SHP77 treated with DMSO at 0.1 percent for 48 hours (cell line): ENCODE measurements at regions not wholly inside any gene's neighbourhood (a gene's known extent, or its start where the extent isn't known, plus 50 kb on each side); places are given as distances from the start of the nearest gene placed in this dataset.

Source experiments
- DNase-seq: peaks from one replicate; lab custom pipeline; 2025; lab: John Stamatoyannopoulos, UW

DNA sequence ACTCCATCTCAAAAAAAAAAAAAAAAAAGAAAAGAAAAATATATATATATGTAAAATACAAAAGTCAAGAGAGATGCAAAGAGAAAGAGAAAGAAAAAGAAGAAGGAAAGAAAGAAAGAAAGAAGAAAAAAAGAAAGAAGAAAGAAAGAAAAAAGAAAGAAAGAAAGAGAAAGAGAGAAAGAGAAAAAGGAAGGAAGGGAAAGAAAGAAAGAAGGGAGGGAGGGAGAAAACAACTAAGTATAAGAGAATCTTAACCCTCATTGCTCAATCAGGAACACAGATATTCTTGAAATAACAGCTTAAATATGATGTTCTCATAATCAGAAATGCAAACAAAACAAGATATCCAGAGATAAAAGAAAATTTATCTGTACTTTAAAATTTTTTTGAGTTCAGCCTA, 54.4 kb upstream of the MARCKS start:
- no peak for DNase-seq

DNA sequence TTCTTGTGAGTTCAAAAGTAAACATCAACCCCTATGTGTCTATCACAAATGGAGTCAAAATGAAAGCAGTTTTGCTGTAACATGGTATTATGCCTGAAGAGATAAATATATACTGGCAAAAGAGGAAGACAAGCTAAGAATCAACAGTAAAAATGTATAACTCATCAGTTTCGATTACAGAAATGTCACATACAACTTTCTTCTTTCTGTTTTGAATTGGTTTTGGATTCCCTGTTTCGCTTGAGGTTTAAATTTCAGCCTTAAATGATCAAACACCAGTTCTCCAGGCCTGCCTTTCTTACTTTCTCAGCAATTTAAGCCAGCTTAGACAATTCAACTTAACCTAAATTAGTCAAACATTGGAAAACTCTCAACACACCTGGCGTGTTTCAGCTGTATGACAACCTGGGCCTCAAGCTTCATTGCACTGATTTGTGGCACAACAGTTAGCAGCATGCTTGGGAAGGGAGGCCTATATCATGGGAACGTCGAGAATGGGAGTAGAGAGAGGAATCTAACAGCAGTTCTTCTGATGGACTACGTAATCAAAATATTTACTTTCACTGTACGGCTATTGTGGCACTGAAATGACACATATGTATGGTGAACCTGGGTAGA, 51.9 kb upstream of the MARCKS start:
- no peak for DNase-seq

DNA sequence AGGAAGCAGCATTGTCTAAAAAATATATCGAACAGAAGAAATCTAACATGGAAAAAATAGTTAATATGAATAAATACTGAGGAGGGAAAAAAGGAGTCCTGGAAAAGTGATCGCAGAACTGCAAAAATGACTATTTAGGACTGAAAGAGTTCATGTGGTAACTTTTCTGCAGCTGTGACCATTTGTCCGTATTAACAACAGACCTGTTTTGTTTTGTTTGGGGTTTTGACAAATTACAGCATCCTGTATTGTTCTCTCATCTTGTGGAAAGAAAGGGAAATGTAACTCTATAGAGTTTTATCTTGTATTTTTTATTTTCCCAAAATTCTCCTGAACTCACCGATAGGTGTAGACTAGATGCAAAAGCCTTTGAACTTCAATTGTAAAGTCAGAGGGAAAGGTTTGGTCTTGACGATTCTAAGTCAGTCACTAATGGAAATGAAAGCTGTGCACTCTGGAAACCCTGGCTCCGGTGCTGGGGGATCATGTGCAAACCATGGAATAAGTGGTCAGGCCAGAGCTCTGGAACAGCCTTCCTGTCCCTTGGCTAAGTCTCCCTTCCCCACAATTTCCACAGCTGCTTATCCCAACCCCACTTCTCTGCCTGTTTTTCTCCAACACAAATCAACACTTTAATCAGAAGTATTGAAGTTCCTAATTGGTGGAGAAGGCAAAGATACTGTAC, 51.2 kb upstream of the MARCKS start:
- no peak for DNase-seq
